GM23338 (cell line): ENCODE measurements at regions not wholly inside any gene's neighbourhood (a gene's known extent, or its start where the extent isn't known, plus 50 kb on each side); places are given as distances from the start of the nearest gene placed in this dataset.
A peak's percentile ranks its signal among the peaks of the same experiment; 100 is the strongest.

ENCODE experiments used
- ATAC-seq: fragments of 200-7000 bp; cut with Tn5 transposase; 3 replicates; pipeline ENCODE4 v1.9.1; 2020
- DNase-seq: peaks from one replicate; pipeline ENCODE4 v3.0.0-alpha.2; 2015; ENCODE audit warnings: low spot score
- H2AFZ ChIP-seq: fragments of 200-600 bp; sonication (generic); 2 replicates; pipeline ENCODE4 v1.8.0; 2016; ENCODE audit warnings: antibody characterized with exemption, mild to moderate bottlenecking, moderate library complexity
- H3F3A ChIP-seq: fragments of 200-600 bp; sonication (generic); replicated peaks from 2 replicates; pipeline ENCODE4 v1.8.0; 2017; ENCODE audit warnings: antibody characterized with exemption, mixed run types, low read depth
- H3K27ac ChIP-seq: fragments of 200-600 bp; sonication (generic); 2 replicates; pipeline ENCODE4 v1.6.1; 2016; ENCODE audit warnings: low read depth
- H3K27me3 ChIP-seq: fragments of 200-600 bp; sonication (generic); 2 replicates; pipeline ENCODE4 v1.8.0; 2016; ENCODE audit warnings: mild to moderate bottlenecking, mixed run types, moderate library complexity; ENCODE audit not compliant: insufficient read depth
- H3K36me3 ChIP-seq: fragments of 200-600 bp; sonication (generic); 2 replicates; pipeline ENCODE4 v1.8.0; 2016; ENCODE audit warnings: mild to moderate bottlenecking; ENCODE audit not compliant: insufficient read depth
- H3K4me1 ChIP-seq: fragments of 200-600 bp; sonication (generic); 2 replicates; pipeline ENCODE4 v1.8.0; 2016; ENCODE audit warnings: mild to moderate bottlenecking, moderate library complexity; ENCODE audit not compliant: insufficient read depth
- H3K4me2 ChIP-seq: fragments of 200-600 bp; sonication (generic); 2 replicates; pipeline ENCODE4 v1.7.1; 2017; ENCODE audit warnings: mixed run types
- H3K4me3 ChIP-seq: fragments of 200-600 bp; sonication (generic); 2 replicates; pipeline ENCODE4 v1.6.1; 2016; ENCODE audit warnings: mixed run types
- H3K79me2 ChIP-seq: fragments of 200-600 bp; sonication (generic); replicated peaks from 2 replicates; pipeline ENCODE4 v1.8.0; 2017; ENCODE audit warnings: mild to moderate bottlenecking; ENCODE audit not compliant: insufficient read depth
- H3K9me2 ChIP-seq: fragments of 200-600 bp; sonication (generic); 2 replicates; pipeline ENCODE4 v1.8.0; 2017; ENCODE audit not compliant: insufficient read depth
- H4K20me1 ChIP-seq: fragments of 200-600 bp; sonication (generic); replicated peaks from 2 replicates; pipeline ENCODE4 v1.8.0; 2017; ENCODE audit warnings: mild to moderate bottlenecking; ENCODE audit not compliant: insufficient read depth
- H3K27ac Mint-ChIP-seq: 2 replicates; pipeline ENCODE4 v1.8.0; 2020; ENCODE audit warnings: inconsistent platforms, mild to moderate bottlenecking, moderate library complexity, mixed read lengths
- H3K27me3 Mint-ChIP-seq: 3 replicates; pipeline ENCODE4 v1.8.0; 2022; ENCODE audit warnings: low read depth, mild to moderate bottlenecking, moderate library complexity, mixed read lengths, inconsistent platforms; ENCODE audit not compliant: insufficient read depth, poor library complexity
- H3K36me3 Mint-ChIP-seq: 3 replicates; pipeline ENCODE4 v1.8.0; 2021; ENCODE audit warnings: low read depth, mild to moderate bottlenecking, inconsistent platforms, moderate library complexity, mixed read lengths
- H3K4me1 Mint-ChIP-seq: 3 replicates; pipeline ENCODE4 v1.8.0; 2020; ENCODE audit warnings: mild to moderate bottlenecking, inconsistent platforms, mixed read lengths
- H3K4me3 Mint-ChIP-seq: 3 replicates; pipeline ENCODE4 v1.8.0; 2021; ENCODE audit warnings: moderate library complexity, mild to moderate bottlenecking, inconsistent platforms, mixed read lengths
- H3K9me3 Mint-ChIP-seq: 3 replicates; pipeline ENCODE4 v1.8.0; 2020; ENCODE audit warnings: moderate library complexity, mild to moderate bottlenecking, inconsistent platforms, mixed read lengths
- CREB1 ChIP-seq: fragments of 250-450 bp; sonication (Bioruptor Pico); IDR thresholded peaks from 2 replicates; pipeline ENCODE4 v1.5.0; 2020; ENCODE audit warnings: low read depth, mild to moderate bottlenecking, moderate library complexity
- EZH2 ChIP-seq: fragments of 200-600 bp; sonication (generic); IDR thresholded peaks from one replicate; pipeline ENCODE4 v1.8.0; 2017; ENCODE audit warnings: antibody characterized with exemption, mild to moderate bottlenecking, low read depth; ENCODE audit not compliant: unreplicated experiment
- EZH2phosphoT487 ChIP-seq: fragments of 200-600 bp; sonication (generic); IDR thresholded peaks from one replicate; pipeline ENCODE4 v1.8.1; 2018; ENCODE audit warnings: antibody characterized with exemption; ENCODE audit not compliant: unreplicated experiment
- JUNB ChIP-seq: IDR thresholded peaks from one replicate; pipeline ENCODE4 v1.6.1; 2016; ENCODE audit warnings: antibody characterized with exemption; ENCODE audit not compliant: unreplicated experiment
- NANOG ChIP-seq: IDR thresholded peaks from 2 replicates; pipeline ENCODE4 v1.6.1; 2016; ENCODE audit warnings: antibody characterized with exemption, borderline replicate concordance
- POLR2AphosphoS5 ChIP-seq: IDR thresholded peaks from 2 replicates; pipeline ENCODE4 v1.6.1; 2016; ENCODE audit warnings: antibody characterized with exemption, low read depth
- STAT1 ChIP-seq: IDR thresholded peaks from one replicate; pipeline ENCODE4 v1.6.1; 2016; ENCODE audit warnings: antibody characterized with exemption; ENCODE audit not compliant: unreplicated experiment
- ZNF114 ChIP-seq: fragments of 250-450 bp; sonication (Bioruptor Pico); IDR thresholded peaks from 2 replicates; pipeline ENCODE4 v1.5.0; 2020; ENCODE audit warnings: mild to moderate bottlenecking, moderate library complexity
- ZNF331 ChIP-seq: fragments of 250-450 bp; sonication (Bioruptor Pico); IDR thresholded peaks from 2 replicates; pipeline ENCODE4 v1.5.0; 2020; ENCODE audit warnings: low read depth, mild to moderate bottlenecking, moderate library complexity
- TF ChIP-seq, protein P1 (sequence below): IDR thresholded peaks from one replicate; pipeline ENCODE4 v1.6.1; 2018; ENCODE audit warnings: antibody characterized with exemption; ENCODE audit not compliant: unreplicated experiment
- TF ChIP-seq, protein P2 (sequence below): IDR thresholded peaks from 2 replicates; pipeline ENCODE4 v1.6.1; 2016; ENCODE audit warnings: antibody characterized with exemption
- TF ChIP-seq, protein P3 (sequence below), 2 experiments: fragments of 200-600 bp in 1 of 2; sonication (generic) in 1 of 2; conservative IDR thresholded peaks; 2 replicates each; pipeline versions ENCODE4 v1.5.1 to v1.6.1; 2016 to 2017; ENCODE audit warnings: antibody characterized with exemption in 2 of 2, low read depth in 2 of 2, mild to moderate bottlenecking in 2 of 2, moderate library complexity in 1 of 2
- TF ChIP-seq, protein P4 (sequence below): fragments of 250-450 bp; sonication (Bioruptor Pico); IDR thresholded peaks from 2 replicates; pipeline ENCODE4 v1.5.0; 2020; ENCODE audit warnings: mild to moderate bottlenecking, moderate library complexity

DNA sequence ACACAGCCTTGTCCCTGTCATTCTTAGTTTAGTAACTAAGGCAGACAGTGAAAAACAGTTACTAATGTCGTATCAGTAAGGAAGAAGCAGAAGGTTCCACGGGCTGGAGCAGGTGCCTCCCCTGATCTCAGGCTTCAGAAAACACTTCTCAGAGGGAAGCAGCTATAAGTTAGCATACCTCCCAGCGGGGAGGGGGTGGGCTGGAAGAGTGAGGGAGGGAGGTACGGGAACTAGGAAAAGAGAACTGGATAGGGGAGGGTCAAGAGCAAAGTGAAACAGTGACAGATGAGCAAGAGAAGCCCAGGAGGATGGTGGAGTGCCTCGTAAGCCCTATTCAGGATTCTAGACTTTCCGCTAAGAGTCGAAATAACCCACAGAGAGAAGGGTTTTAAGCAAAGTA is 186.3 kb upstream of the XYLT1 start:
- H3F3A ChIP-seq = no peaks in the 10 kb centered on the region
- TF ChIP-seq ZNF114 (CRISPR knock-in tag) = no peak
- TF ChIP-seq NANOG = no peak
- TF ChIP-seq, protein P1, sequence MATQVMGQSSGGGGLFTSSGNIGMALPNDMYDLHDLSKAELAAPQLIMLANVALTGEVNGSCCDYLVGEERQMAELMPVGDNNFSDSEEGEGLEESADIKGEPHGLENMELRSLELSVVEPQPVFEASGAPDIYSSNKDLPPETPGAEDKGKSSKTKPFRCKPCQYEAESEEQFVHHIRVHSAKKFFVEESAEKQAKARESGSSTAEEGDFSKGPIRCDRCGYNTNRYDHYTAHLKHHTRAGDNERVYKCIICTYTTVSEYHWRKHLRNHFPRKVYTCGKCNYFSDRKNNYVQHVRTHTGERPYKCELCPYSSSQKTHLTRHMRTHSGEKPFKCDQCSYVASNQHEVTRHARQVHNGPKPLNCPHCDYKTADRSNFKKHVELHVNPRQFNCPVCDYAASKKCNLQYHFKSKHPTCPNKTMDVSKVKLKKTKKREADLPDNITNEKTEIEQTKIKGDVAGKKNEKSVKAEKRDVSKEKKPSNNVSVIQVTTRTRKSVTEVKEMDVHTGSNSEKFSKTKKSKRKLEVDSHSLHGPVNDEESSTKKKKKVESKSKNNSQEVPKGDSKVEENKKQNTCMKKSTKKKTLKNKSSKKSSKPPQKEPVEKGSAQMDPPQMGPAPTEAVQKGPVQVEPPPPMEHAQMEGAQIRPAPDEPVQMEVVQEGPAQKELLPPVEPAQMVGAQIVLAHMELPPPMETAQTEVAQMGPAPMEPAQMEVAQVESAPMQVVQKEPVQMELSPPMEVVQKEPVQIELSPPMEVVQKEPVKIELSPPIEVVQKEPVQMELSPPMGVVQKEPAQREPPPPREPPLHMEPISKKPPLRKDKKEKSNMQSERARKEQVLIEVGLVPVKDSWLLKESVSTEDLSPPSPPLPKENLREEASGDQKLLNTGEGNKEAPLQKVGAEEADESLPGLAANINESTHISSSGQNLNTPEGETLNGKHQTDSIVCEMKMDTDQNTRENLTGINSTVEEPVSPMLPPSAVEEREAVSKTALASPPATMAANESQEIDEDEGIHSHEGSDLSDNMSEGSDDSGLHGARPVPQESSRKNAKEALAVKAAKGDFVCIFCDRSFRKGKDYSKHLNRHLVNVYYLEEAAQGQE = no peak
- no peak for TF ChIP-seq CREB1 (CRISPR knock-in tag)
- TF ChIP-seq, protein P2, sequence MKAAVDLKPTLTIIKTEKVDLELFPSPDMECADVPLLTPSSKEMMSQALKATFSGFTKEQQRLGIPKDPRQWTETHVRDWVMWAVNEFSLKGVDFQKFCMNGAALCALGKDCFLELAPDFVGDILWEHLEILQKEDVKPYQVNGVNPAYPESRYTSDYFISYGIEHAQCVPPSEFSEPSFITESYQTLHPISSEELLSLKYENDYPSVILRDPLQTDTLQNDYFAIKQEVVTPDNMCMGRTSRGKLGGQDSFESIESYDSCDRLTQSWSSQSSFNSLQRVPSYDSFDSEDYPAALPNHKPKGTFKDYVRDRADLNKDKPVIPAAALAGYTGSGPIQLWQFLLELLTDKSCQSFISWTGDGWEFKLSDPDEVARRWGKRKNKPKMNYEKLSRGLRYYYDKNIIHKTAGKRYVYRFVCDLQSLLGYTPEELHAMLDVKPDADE = no peak
- TF ChIP-seq EZH2phosphoT487 = no peak
- TF ChIP-seq STAT1 = no peak
- TF ChIP-seq POLR2AphosphoS5 = no peak
- no peak for TF ChIP-seq EZH2
- TF ChIP-seq JUNB = no peak
- TF ChIP-seq, protein P3, sequence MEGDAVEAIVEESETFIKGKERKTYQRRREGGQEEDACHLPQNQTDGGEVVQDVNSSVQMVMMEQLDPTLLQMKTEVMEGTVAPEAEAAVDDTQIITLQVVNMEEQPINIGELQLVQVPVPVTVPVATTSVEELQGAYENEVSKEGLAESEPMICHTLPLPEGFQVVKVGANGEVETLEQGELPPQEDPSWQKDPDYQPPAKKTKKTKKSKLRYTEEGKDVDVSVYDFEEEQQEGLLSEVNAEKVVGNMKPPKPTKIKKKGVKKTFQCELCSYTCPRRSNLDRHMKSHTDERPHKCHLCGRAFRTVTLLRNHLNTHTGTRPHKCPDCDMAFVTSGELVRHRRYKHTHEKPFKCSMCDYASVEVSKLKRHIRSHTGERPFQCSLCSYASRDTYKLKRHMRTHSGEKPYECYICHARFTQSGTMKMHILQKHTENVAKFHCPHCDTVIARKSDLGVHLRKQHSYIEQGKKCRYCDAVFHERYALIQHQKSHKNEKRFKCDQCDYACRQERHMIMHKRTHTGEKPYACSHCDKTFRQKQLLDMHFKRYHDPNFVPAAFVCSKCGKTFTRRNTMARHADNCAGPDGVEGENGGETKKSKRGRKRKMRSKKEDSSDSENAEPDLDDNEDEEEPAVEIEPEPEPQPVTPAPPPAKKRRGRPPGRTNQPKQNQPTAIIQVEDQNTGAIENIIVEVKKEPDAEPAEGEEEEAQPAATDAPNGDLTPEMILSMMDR (conservative IDR thresholded peaks at IDR 0.05; ENCODE audit: low read depth in 2 of 2) = no peak
- TF ChIP-seq ZNF331 (CRISPR knock-in tag) = no peak
- TF ChIP-seq, protein P4, sequence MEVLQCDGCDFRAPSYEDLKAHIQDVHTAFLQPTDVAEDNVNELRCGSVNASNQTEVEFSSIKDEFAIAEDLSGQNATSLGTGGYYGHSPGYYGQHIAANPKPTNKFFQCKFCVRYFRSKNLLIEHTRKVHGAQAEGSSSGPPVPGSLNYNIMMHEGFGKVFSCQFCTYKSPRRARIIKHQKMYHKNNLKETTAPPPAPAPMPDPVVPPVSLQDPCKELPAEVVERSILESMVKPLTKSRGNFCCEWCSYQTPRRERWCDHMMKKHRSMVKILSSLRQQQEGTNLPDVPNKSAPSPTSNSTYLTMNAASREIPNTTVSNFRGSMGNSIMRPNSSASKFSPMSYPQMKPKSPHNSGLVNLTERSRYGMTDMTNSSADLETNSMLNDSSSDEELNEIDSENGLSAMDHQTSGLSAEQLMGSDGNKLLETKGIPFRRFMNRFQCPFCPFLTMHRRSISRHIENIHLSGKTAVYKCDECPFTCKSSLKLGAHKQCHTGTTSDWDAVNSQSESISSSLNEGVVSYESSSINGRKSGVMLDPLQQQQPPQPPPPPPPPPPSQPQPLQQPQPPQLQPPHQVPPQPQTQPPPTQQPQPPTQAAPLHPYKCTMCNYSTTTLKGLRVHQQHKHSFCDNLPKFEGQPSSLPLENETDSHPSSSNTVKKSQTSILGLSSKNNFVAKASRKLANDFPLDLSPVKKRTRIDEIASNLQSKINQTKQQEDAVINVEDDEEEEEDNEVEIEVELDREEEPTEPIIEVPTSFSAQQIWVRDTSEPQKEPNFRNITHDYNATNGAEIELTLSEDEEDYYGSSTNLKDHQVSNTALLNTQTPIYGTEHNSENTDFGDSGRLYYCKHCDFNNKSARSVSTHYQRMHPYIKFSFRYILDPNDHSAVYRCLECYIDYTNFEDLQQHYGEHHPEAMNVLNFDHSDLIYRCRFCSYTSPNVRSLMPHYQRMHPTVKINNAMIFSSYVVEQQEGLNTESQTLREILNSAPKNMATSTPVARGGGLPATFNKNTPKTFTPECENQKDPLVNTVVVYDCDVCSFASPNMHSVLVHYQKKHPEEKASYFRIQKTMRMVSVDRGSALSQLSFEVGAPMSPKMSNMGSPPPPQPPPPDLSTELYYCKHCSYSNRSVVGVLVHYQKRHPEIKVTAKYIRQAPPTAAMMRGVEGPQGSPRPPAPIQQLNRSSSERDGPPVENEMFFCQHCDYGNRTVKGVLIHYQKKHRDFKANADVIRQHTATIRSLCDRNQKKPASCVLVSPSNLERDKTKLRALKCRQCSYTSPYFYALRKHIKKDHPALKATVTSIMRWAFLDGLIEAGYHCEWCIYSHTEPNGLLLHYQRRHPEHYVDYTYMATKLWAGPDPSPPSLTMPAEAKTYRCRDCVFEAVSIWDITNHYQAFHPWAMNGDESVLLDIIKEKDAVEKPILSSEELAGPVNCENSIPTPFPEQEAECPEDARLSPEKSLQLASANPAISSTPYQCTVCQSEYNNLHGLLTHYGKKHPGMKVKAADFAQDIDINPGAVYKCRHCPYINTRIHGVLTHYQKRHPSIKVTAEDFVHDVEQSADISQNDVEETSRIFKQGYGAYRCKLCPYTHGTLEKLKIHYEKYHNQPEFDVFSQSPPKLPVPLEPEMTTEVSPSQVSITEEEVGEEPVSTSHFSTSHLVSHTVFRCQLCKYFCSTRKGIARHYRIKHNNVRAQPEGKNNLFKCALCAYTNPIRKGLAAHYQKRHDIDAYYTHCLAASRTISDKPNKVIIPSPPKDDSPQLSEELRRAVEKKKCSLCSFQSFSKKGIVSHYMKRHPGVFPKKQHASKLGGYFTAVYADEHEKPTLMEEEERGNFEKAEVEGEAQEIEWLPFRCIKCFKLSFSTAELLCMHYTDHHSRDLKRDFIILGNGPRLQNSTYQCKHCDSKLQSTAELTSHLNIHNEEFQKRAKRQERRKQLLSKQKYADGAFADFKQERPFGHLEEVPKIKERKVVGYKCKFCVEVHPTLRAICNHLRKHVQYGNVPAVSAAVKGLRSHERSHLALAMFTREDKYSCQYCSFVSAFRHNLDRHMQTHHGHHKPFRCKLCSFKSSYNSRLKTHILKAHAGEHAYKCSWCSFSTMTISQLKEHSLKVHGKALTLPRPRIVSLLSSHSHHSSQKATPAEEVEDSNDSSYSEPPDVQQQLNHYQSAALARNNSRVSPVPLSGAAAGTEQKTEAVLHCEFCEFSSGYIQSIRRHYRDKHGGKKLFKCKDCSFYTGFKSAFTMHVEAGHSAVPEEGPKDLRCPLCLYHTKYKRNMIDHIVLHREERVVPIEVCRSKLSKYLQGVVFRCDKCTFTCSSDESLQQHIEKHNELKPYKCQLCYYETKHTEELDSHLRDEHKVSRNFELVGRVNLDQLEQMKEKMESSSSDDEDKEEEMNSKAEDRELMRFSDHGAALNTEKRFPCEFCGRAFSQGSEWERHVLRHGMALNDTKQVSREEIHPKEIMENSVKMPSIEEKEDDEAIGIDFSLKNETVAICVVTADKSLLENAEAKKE (CRISPR knock-in tag) = no peak
- H3K27me3 ChIP-seq = no peaks in the 10 kb centered on the region
- no peaks in the 10 kb centered on the region for H3K79me2 ChIP-seq
- H3K36me3 Mint-ChIP-seq = no peaks in the 10 kb centered on the region
- H3K4me1 Mint-ChIP-seq = peaks cover 32% of the 10 kb centered on the region
- no peak overlapping the region for H3K4me2 ChIP-seq
- DNase-seq = peak; percentile 42
- H3K36me3 ChIP-seq = no peaks in the 10 kb centered on the region
- H3K4me3 ChIP-seq = no peak overlapping the region
- H3K27ac Mint-ChIP-seq = no peak overlapping the region
- peaks cover 23% of the 10 kb centered on the region for H3K4me1 ChIP-seq
- ATAC-seq = peak; percentile 76
- H3K4me3 Mint-ChIP-seq = no peak overlapping the region
- H3K27me3 Mint-ChIP-seq = peaks cover 6% of the 10 kb centered on the region
- no peaks in the 10 kb centered on the region for H4K20me1 ChIP-seq
- no peak overlapping the region for H3K27ac ChIP-seq
- no peak overlapping the region for H2AFZ ChIP-seq
- H3K9me3 Mint-ChIP-seq = no peaks in the 10 kb centered on the region
- H3K9me2 ChIP-seq = 0 out of 2 replicates have a peak, but pooled peaks cover 11% of the 10 kb centered on the region
